Caco-2 (cell line): ENCODE measurements at regions not wholly inside any gene's neighbourhood (a gene's known extent, or its start where the extent isn't known, plus 50 kb on each side); places are given as distances from the start of the nearest gene placed in this dataset.

Experiments
- BruUV-seq: library from RNA; stranded (reverse); fragments of 400-500 nt; replicated peaks from 2 replicates; lab custom pipeline; 2021; lab: Mats Ljungman, UMichigan
- CTCF ChIA-PET: fragments of 300-600 bp; sonication (Branson Sonifier 250); formaldehyde crosslinking; loops from one replicate; lab custom pipeline; 2022; ENCODE audit warnings: antibody characterized with exemption; lab: Charles Lee
- POLR2A ChIA-PET: fragments of 300-600 bp; sonication (Branson Sonifier 250); formaldehyde crosslinking; loops from one replicate; lab custom pipeline; 2022; ENCODE audit warnings: antibody characterized with exemption; lab: Charles Lee
- DNase-seq, 2 experiments: peaks; one replicate each; pipeline versions ENCODE4 v3.0.0 to v3.0.0-alpha.2; 2020 to 2022
- H3K27me3 ChIP-seq: replicated peaks from 2 replicates; pipeline ENCODE4 v1.6.0; 2011; ENCODE audit warnings: low read length; ENCODE audit not compliant: control insufficient read depth, insufficient read depth
- H3K36me3 ChIP-seq: 2 replicates; pipeline ENCODE4 v1.5.1; 2011; ENCODE audit warnings: low read length; ENCODE audit not compliant: control insufficient read depth, insufficient read depth
- H3K4me1 ChIP-seq: fragments of 250-450 bp; sonication (Bioruptor Pico); 2 replicates; pipeline ENCODE4 v1.5.1; 2020; ENCODE audit warnings: mild to moderate bottlenecking
- H3K4me3 ChIP-seq: 2 replicates; pipeline ENCODE4 v1.5.1; 2011; ENCODE audit warnings: low read depth, mild to moderate bottlenecking, control low read depth, low read length
- H3K9me3 ChIP-seq: fragments of 250-450 bp; sonication (Bioruptor Pico); 2 replicates; pipeline ENCODE4 v1.5.1; 2020; ENCODE audit warnings: mild to moderate bottlenecking, moderate library complexity
- H3K27ac Mint-ChIP-seq: one replicate; pipeline ENCODE4 v1.8.0; 2022; ENCODE audit warnings: mixed read lengths; ENCODE audit not compliant: unreplicated experiment
- H3K27me3 Mint-ChIP-seq: one replicate; pipeline ENCODE4 v1.8.0; 2022; ENCODE audit warnings: mixed read lengths; ENCODE audit not compliant: insufficient read depth, unreplicated experiment
- H3K36me3 Mint-ChIP-seq: one replicate; pipeline ENCODE4 v1.8.0; 2022; ENCODE audit warnings: mild to moderate bottlenecking, mixed read lengths; ENCODE audit not compliant: insufficient read depth, unreplicated experiment
- H3K4me1 Mint-ChIP-seq: one replicate; pipeline ENCODE4 v1.8.0; 2022; ENCODE audit warnings: low read depth, mixed read lengths; ENCODE audit not compliant: unreplicated experiment
- H3K4me3 Mint-ChIP-seq: one replicate; pipeline ENCODE4 v1.8.0; 2022; ENCODE audit warnings: mild to moderate bottlenecking, moderate library complexity, mixed read lengths; ENCODE audit not compliant: unreplicated experiment
- H3K9me3 Mint-ChIP-seq: one replicate; pipeline ENCODE4 v1.8.0; 2022; ENCODE audit warnings: mixed read lengths; ENCODE audit not compliant: unreplicated experiment
- CTCF ChIP-seq, 2 experiments: fragments of 200-600 bp in 1 of 2; IDR thresholded peaks; 1 replicate in 1 of 2; 2 replicates in 1 of 2; pipeline versions ENCODE4 v1.5.1 to v1.8.0; 2011 to 2022; ENCODE audit warnings: antibody characterized with exemption in 1 of 2, control low read depth in 1 of 2, inconsistent platforms in 1 of 2, low read depth in 1 of 2, low read length in 1 of 2, mild to moderate bottlenecking in 1 of 2, moderate library complexity in 1 of 2; ENCODE audit not compliant: insufficient read depth in 1 of 2, severe bottlenecking in 1 of 2, unreplicated experiment in 1 of 2
- intact Hi-C: fragments of 100-400 bp; cut with micrococcal nuclease; formaldehyde crosslinking; loops from one replicate; pipeline ENCODE4 v1.10.0; 2022; ENCODE audit not compliant: unreplicated experiment

GRCh38 chr11:81052344-81053158, 1611.7 kb upstream of the TENM4 start:
- no peaks in the 10 kb centered on the region for H3K36me3 ChIP-seq
- H3K4me3 Mint-ChIP-seq = no peak overlapping the region
- POLR2A ChIA-PET = no interaction called here
- no peak for TF ChIP-seq CTCF (IDR thresholded peaks at IDR 0.05; ENCODE audit: insufficient read depth in 1 of 2, low read depth in 1 of 2, low read length in 1 of 2, severe bottlenecking in 1 of 2, unreplicated experiment in 1 of 2)
- H3K36me3 Mint-ChIP-seq = no peaks in the 10 kb centered on the region
- no peaks in the 10 kb centered on the region for H3K9me3 Mint-ChIP-seq
- no peak overlapping the region for H3K4me3 ChIP-seq
- DNase-seq = no peak
- H3K27me3 Mint-ChIP-seq = no peaks in the 10 kb centered on the region
- intact Hi-C loops = no loop called here
- H3K9me3 ChIP-seq = no peaks in the 10 kb centered on the region
- H3K27ac Mint-ChIP-seq = no peak overlapping the region
- CTCF ChIA-PET = no interaction called here
- H3K4me1 Mint-ChIP-seq = no peaks in the 10 kb centered on the region
- H3K27me3 ChIP-seq = no peaks in the 10 kb centered on the region
- H3K4me1 ChIP-seq = peaks cover under 1% of the 10 kb centered on the region; the same call in 1 of the 2 replicates
- no TSS peak for BruUV-seq

- BruUV-seq = no TSS peak
- CTCF ChIA-PET = interaction anchor here (0.6 kb wide), 1 partner anchor 15 kb away, joined by 4 read pairs; no protein-coding TSS in a partner anchor
- Mint-ChIP-seq H3K27me3 (no peaks in the 10 kb centered on the region), H3K36me3 (peaks cover 30% of the 10 kb centered on the region), H3K27ac (peak overlapping the region; percentile 16), H3K4me1 (peaks cover 47% of the 10 kb centered on the region), H3K4me3 (peak overlapping the region; percentile 20), H3K9me3 (peaks cover 53% of the 10 kb centered on the region)
- intact Hi-C loops = loop anchor here (1.0 kb wide), 4 partner anchors 15 to 445 kb away; no protein-coding TSS in a partner anchor
- DNase-seq = peak; percentile 64 to 70
- Histone ChIP-seq H3K4me3 (no peak overlapping the region), H3K36me3 (0 out of 2 replicates have a peak, but pooled peaks cover 2% of the 10 kb centered on the region), H3K9me3 (peaks cover 62% of the 10 kb centered on the region), H3K27me3 (peaks cover 2% of the 10 kb centered on the region; the same call in 1 of the 2 replicates), H3K4me1 (peaks cover 45% of the 10 kb centered on the region)
- no peak for TF ChIP-seq CTCF (IDR thresholded peaks at IDR 0.05; ENCODE audit: insufficient read depth in 1 of 2, low read depth in 1 of 2, low read length in 1 of 2, severe bottlenecking in 1 of 2, unreplicated experiment in 1 of 2)
- POLR2A ChIA-PET = no interaction called here
Observed at GRCh38 chr11:81039916-81040524, 1599.2 kb upstream of the TENM4 start.

GRCh38 chr11:81036168-81036870, 1595.5 kb upstream of the TENM4 start:
- Histone ChIP-seq H3K27me3 (peaks cover 2% of the 10 kb centered on the region; the same call in 1 of the 2 replicates), H3K4me1 (peaks cover 44% of the 10 kb centered on the region), H3K4me3 (no peak overlapping the region), H3K36me3 (0 out of 2 replicates have a peak, but pooled peaks cover 2% of the 10 kb centered on the region), H3K9me3 (peaks cover 59% of the 10 kb centered on the region)
- Mint-ChIP-seq H3K4me3 (no peak overlapping the region), H3K4me1 (peaks cover 46% of the 10 kb centered on the region), H3K27me3 (no peaks in the 10 kb centered on the region), H3K27ac (peak overlapping the region; percentile 59), H3K9me3 (peaks cover 61% of the 10 kb centered on the region), H3K36me3 (peaks cover 30% of the 10 kb centered on the region)
- CTCF ChIA-PET = no interaction called here
- peak in 1 of 2 experiments; percentile 32 for DNase-seq
- no TSS peak for BruUV-seq
- POLR2A ChIA-PET = no interaction called here
- intact Hi-C loops = no loop called here
- no peak for TF ChIP-seq CTCF (IDR thresholded peaks at IDR 0.05; ENCODE audit: insufficient read depth in 1 of 2, low read depth in 1 of 2, low read length in 1 of 2, severe bottlenecking in 1 of 2, unreplicated experiment in 1 of 2)
